Mesenteric fat pad (tissue), 1 donor: ENCODE measurements at regions not wholly inside any gene's neighbourhood (a gene's known extent, or its start where the extent isn't known, plus 50 kb on each side); places are given as distances from the start of the nearest gene placed in this dataset.
"Not testable (repeated sequence)": the region's sequence is repeated elsewhere in the genome, so short reads cannot be mapped to it uniquely, and the experiment has no call there.

ENCODE experiments used
- DNase-seq: peaks from one replicate; pipeline ENCODE4 v3.0.0-alpha.2; 2020; ENCODE audit warnings: low spot score
- donor health status: DM: yes; HTN: yes; CAD: no.

DNA sequence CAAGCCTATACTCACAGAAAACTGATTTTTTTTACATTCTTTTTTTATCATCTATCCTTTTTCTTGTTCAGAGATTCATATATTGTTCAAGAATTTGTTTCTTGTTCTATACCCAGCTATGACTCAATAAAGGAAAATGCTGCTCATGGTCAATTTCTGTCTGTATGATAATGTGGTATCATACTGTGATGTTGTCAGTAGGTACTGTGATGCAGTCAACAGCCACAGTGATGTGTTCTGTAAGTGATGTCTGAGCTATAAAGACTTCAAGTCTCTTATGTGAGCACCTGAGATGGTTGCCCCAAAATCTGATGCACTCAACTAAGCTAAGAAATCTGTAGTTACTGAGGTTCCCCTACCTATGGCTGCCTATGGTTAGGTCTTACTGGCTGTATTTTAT is 294.2 kb upstream of the GRIN3A start:
- DNase-seq: no peak

GRCh38 chr9:102000956-102001355 is 262.5 kb upstream of the GRIN3A start:
- DNase-seq: no peak

GRCh38 chr9:101999441-101999840 is 261.0 kb upstream of the GRIN3A start:
- DNase-seq: no peak

- no peak for DNase-seq
Observed at GRCh38 chr9:101995231-101995630, 256.8 kb upstream of the GRIN3A start.

GRCh38 chr9:101993771-101994170 is 255.3 kb upstream of the GRIN3A start:
- no peak for DNase-seq

GRCh38 chr9:101991926-101992325 is 253.5 kb upstream of the GRIN3A start:
- DNase-seq: no peak

GRCh38 chr9:101977614-101978210 is 239.3 kb upstream of the GRIN3A start:
- DNase-seq: no peak

DNA sequence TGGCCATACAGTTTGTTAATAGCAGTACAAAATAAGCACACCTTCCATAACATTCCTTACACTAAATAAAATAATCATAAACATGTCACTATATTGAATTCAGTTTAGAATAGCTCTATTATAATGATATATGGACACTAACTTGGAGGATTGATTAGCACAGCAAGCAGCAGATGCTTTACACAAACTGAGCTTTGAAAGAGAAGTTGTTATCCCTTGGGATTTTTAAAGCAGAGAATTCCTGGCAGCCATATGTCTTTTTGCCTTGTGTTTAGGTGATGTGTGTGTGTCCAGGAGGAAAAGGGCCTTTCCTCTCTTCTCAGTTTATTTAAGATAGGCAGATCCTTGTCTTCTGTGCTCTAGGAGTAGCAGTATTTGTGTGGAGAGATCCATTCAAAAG is 232.2 kb upstream of the GRIN3A start:
- no peak for DNase-seq

- no peak for DNase-seq
Observed at GRCh38 chr9:101968392-101968791, 229.9 kb upstream of the GRIN3A start.

DNA sequence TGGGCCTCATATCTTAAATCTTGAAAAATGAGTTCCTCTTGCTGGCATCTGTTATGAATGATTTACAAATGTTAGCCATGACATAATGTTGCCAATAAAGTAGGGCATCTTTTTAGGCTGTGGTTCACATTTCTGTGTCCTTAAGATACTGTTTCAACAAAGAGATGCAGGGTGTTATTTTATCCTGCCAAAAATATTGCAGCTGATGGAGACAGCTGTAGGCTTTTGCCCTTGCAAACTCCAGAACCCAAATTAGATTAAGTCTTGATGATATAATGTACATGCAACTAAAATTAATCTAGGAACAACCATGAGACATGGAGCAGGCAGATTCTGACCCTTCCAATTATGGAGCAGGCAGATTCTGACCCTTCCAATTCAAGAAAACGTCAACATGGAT is 228.2 kb upstream of the GRIN3A start:
- no peak for DNase-seq

- no peak for DNase-seq
Observed at GRCh38 chr9:101957705-101958104, 219.3 kb upstream of the GRIN3A start.

DNA sequence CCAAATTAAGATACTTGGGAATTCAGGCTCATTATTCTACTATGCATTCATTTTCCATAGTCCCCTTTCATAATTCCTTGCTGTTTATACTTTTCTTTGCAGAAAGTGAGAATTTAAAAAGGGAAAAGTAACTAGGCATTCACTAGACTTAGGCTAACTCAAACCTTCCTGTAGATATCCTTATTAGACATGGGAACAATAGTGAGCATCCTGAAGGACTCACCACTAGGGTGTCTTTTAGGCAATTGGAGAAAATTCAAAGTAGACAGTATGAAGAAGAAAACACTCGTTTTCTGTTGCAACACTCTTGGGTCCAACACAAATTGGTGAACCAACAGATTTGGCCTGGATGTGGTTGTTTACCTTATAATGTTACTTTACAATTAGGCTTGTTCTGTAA is 213.2 kb upstream of the GRIN3A start:
- DNase-seq: no peak

GRCh38 chr9:101931756-101932155 is 193.3 kb upstream of the GRIN3A start:
- no peak for DNase-seq

DNA sequence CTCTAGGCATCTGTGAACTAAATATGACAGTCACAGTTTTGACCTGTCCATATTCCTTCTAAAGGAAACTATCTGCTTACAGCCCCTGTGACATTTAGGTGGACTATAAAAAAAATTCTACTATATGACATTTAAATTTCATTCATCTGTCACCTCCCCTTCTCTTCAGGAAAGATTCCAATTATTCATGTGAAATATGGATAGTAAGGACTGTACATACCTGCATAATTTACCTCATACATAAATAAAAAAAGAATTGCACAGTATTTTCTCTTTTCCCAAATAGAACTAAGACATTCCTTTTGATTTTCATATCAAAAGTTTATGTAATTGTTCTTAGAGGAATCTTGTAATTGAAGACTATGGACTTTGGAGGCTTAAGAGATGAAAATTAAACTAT is 192.3 kb upstream of the GRIN3A start:
- no peak for DNase-seq

GRCh38 chr9:101925498-101925897 is 187.1 kb upstream of the GRIN3A start:
- DNase-seq: no peak

- DNase-seq: no peak
Observed at GRCh38 chr9:101923451-101923850, 185.0 kb upstream of the GRIN3A start.

DNA sequence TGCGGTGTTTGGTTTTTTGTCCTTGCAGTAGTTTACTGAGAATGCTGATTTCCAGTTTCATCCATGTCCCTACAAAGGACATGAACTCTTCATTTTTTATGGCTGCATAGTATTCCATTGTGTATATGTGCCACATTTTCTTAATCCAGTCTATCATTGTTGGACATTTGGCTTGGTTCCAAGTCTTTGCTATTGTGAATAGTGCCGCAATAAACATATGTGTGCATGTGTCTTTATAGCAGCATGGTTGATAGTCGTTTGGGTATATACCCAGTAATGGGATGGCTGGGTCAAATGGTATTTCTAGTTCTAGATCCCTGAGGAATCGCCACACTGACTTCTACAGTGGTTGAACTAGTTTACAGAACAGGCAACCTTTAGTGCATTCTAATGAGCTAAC is 178.5 kb upstream of the GRIN3A start:
- not testable (repeated sequence) for DNase-seq

GRCh38 chr9:101915482-101915881 is 177.0 kb upstream of the GRIN3A start:
- DNase-seq: no peak

GRCh38 chr9:101912698-101913097 is 174.3 kb upstream of the GRIN3A start:
- DNase-seq: no peak

DNA sequence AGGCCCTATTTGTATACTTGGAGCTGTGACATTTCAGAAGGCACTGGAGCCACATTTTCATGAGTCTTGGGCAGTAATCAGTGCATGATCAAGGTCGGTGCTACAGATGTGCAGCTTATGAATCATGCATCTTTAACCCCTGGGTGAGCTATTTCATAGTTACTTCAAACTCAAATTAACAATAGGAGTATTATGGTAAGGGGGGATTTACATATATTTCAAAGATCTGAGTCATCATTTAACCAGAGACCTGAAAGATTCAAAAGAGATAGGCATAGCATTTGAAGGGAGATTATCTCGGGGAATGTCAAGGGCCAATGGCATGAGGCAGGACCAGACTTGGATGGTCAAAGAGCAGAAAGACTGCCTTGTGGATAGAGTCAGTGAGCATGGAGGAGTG is 169.0 kb upstream of the GRIN3A start:
- no peak for DNase-seq

- DNase-seq: no peak
Observed at GRCh38 chr9:101904845-101905244, 166.4 kb upstream of the GRIN3A start.

- no peak for DNase-seq
Observed at GRCh38 chr9:101902051-101902450, 163.6 kb upstream of the GRIN3A start.

DNA sequence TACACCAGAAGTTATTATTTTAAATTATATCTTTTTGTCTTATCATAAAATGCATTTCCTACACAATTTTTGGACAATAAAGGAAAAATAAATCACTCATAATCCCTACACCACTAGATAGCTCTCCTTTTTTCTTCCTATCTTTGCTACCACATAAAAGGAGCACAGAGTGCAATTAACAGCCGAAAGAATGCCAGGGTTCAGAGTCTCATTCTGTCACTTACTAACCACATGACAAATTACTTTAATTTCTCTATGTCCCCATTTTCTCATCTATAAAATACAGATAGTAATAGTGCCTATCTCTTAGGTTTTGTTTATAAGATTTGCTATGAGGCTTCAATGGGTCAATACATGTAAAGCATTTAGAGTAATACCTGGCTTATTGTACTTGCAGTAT is 158.7 kb upstream of the GRIN3A start:
- DNase-seq: no peak
